HG03442 (cell line): ENCODE measurements at regions not wholly inside any gene's neighbourhood (a gene's known extent, or its start where the extent isn't known, plus 50 kb on each side); places are given as distances from the start of the nearest gene placed in this dataset.

Source experiments
- ATAC-seq: cut with Tn5 transposase; IDR thresholded peaks from one replicate; pipeline ENCODE4 v1.9.1; 2021; ENCODE audit warnings: mild to moderate bottlenecking, moderate library complexity; ENCODE audit not compliant: unreplicated experiment

DNA sequence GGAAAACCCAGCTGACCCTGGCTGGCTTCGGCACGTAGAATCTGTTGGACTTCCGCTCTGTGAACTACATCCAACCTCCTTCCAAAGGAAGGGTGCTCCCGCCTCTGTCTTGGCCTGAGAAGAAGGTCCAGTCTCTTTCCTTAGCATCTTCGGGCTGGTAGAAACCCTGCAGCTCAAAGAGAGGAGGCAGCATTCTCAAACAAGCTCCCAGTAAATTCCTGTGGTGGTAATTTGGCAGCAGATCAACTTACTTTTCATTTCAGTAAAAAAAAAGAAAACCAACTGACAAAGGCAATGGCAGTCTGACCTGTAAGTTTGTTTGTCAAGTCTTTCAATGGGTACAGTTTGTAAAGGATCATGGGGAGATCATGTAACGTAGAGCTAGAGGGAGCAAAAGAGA, 176.7 kb downstream of the MED10 start:
- no peak for ATAC-seq

DNA sequence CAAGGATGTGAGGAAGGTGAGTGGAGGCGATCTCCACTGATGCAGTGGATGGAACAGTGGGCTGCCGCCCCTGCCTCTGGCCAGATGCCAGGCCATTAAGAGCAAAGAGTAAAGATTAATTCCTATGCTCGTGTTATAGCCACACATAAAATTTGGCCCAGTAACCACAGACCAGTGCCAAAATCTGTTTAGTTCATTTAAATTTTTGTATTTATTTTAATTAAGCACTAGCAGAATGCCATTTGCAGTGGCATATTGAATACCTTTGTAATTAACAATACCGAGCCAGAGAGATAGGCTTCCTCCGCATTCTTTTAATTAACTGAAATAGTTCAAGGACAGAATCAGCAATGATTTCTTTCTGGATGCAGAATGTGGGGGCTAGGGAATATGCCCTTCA, 179.8 kb downstream of the MED10 start:
- ATAC-seq, result no peak

DNA sequence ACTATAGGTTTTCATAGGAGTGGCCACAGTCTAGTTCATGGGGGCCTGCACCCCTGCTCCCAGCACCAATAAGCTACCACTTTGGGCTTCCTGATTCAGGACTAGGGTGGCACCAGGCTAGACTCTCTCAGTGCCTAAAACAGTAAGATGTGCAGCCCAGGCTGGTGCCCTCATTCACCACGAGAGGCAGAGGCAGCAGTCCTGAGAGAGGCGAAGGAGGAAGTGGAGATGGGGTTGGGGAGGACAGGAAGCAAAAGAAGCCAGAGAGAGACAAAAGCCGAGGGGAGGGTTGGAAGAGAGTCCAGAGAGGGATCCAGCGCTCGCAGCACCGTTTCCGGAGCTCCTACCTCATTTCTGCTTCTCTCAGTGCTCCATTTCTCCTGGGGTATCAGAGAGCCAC, 180.9 kb downstream of the MED10 start:
- no peak for ATAC-seq

DNA sequence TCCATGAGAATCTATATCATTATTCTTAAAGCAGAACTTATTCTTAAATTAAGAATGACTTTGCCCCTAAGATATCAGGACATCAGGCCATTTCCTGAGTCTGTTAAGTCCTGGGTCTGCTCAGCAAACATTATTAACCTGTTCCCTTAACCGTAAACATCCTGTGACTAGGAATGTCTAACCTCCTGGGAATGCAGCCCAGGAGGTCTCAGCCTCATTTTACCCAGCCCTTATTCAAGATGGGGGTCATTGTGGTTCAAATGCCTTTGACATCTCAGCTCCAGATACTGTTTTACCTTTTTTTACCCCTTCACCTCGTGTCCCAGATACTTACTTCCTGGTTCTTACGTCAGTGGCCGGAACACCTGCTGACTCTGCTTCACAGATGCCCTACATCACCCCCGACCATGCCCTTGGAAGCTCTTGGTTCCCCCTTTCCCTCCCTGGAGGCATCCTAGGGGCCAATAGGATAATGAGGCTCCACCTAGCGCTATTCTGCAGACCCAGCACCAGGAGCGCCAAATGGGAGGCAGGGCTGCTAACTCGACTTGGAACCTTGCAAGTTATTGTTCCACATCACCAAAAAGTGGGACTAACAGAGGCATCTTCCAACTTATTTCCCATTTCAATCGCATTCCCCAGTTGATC, 182.5 kb downstream of the MED10 start:
- ATAC-seq, result no peak

DNA sequence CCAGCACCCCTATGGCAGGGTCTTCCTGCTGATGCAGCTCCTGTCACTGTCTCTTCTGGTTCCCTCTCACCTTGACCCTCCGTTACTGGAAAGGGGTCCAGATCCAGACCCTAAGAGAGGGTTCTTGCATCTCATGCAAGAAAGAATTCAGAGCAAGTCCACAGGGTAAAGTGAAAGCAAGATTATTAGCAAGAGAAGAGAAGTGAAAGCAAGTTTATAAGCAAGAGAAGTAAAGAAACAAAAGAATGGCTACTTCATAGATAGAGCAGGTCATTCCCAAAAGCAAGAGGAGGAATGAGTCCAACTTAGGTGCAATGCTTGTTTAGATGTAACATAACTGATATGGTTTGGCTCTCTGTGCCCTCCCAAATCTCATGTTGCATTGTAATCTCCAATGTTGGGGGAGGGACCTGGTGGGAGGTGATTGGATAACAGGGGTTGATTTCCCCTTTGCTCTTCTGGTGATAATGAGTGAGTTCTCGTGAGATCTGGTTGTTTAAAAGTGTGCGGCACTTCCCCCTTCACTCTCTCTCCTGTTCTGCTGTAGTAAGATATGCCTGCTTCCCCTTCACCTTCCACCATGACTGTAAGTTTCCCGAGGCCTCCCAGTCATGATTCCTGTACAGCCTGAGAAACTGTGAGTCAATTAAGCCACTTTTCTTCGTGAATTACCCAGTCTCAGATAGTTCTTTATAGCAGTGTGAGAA, 183.3 kb downstream of the MED10 start:
- ATAC-seq, result peak; percentile 53

DNA sequence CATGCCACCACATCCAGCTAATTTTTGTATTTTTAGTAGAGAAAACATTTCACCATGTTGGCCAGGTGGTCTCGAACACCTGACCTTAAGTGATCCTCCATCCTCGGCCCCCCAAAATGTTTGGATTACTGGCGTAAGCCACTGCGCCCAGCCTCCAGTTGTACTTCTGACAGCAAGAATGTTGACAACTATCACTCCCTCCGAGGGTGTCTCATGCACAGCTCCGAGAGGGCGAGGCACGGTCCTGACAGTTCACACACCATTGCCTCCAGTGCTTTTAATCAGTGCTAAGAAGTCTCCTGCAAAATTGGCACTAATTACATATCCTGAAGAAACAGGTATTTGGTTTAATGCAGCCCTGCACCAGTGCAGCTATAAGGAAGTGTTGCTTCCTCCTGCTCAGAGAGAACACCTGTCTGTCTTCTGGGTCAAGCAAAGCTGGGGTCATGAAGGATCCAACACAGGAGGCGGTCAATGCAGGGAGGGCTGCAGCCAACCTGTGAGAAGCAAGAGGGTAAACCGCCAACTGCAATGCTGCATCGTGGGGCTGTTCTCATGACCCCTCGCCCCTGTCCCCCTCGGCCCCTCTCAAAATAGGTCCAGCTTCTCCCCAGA, 184.0 kb downstream of the MED10 start:
- no peak for ATAC-seq

DNA sequence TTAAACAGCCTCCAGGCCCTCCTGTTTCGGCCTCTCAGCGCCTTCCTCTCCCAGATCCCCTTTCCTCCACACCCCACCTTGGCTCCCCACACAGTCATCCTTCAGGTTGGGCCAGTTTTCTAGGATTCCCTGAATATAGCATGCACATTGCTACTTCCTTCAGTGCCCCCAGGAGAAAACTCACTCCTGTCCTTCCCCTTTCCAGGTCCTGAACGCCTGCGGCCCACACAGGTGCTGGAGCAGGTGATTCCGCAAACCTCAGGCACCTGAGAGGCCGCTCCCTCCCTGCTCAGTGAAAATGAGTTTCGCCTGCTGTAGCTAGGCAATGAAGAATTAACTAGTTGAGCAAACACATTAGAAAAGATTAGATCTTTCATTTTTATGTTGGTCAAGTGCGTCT, 185.0 kb downstream of the MED10 start:
- ATAC-seq, result no peak

DNA sequence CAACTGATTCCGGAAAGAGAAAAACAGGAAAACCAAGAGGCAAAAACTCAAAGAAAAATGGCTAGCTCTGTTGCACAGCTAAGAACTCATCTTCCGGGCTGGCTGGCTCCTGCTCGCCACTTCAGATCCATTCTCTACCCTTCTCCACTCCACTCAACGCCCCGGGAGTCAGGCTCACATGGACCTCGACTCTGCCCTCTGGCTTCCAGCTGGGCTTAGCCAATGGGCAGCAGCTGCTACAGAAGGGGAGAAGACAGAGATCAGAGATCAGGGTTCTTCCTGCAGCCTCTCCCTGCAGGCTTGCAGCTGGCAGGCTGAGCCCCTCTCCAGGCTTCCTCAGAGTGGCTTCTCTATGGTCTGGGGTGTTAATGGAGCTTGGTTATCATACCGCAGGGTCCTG, 187.5 kb downstream of the MED10 start:
- ATAC-seq, result no peak

DNA sequence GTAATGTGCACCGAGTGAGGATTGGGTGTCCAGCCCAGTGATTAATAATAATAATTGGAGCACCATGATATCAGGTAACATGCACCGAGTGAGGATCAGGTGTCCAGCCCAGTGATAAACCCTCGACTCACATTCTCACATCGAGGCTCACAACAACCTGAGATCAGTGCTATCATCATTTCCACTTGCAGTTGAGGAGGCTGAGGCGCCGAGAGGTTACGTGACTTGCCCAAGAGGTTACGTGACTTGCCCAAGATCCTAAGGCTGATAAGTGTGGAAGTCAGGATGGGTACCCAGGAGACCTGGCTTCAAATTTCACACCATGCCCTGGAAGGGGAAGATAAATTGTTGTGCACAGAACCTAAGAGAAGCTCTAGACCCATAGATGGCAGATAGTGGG, 189.4 kb downstream of the MED10 start:
- ATAC-seq, result no peak

DNA sequence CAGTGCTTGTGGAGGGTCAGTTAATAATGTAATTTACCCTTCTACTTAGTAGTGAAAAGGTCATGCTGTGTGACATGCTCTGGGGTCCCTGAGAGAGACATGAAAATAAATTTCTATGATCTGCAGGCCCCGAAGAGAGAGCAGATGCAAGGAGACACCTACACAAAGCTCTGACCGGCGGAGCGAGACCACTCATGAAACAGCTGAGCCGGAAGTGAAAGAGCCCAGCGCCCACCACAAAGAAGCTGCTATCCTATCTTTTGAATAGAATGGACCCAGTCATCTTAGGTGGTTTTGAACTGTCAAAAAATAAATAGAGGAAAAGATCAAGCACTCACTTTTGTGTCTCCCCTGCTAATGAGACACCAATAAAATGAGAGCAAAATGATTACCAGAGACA, 190.0 kb downstream of the MED10 start:
- peak; percentile 98 for ATAC-seq

DNA sequence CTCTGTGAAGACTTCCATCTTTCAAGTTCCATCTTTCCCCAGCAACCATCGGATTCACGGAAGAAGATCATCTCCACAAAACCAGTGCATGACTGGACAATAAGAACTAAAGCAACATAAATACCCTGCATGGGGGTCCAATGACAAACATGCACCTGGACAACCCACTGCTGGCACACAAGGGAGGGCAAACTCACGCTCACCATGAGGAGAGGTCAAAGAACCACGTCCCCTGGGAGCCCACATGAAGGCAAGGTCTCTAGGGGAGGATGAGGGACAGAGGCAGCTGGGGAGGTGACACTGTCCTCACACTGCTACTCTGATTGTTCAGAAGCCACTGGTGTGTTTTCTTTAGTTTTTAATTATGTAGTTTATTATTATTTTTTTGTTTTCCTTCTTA, 190.8 kb downstream of the MED10 start:
- ATAC-seq, result no peak

DNA sequence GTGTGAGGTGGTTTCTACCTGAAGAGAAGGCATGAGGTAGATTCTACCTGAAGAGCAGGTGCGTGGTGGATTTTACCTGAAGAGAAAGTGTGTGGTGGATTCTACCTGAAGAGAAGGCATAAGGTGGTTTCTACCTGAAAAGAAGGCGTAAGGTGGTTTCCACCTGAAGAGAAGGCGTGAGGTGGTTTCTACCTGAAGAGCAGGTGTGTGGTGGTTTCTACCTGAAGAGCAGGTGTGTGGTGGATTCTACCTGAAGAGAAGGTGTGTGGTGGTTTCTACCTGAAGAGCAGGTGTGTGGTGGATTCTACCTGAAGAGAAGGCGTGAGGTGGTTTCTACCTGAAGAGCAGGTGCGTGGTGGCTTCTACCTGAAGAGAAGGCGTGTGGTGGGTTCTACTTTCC, 192.8 kb downstream of the MED10 start:
- ATAC-seq, result no peak

DNA sequence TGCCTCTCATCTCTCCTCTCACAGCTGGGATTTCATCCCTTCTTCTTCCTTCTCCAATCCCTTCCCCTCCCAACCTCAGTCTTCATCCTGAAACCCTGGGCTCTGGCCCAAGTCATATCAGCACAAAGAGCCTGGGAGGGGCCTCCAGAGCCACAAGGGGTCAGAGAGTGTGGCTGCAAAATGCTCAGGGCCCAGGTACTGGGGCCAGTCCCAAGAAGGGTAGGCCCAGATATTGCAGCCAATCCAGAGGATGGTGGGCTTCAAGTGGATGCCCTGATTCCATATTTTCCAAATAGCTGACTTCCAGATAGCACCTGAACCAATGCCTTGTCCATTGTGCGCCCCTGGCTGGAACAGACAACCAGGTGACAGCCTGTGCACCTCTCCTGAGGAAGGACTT, 193.9 kb downstream of the MED10 start:
- ATAC-seq, result no peak

DNA sequence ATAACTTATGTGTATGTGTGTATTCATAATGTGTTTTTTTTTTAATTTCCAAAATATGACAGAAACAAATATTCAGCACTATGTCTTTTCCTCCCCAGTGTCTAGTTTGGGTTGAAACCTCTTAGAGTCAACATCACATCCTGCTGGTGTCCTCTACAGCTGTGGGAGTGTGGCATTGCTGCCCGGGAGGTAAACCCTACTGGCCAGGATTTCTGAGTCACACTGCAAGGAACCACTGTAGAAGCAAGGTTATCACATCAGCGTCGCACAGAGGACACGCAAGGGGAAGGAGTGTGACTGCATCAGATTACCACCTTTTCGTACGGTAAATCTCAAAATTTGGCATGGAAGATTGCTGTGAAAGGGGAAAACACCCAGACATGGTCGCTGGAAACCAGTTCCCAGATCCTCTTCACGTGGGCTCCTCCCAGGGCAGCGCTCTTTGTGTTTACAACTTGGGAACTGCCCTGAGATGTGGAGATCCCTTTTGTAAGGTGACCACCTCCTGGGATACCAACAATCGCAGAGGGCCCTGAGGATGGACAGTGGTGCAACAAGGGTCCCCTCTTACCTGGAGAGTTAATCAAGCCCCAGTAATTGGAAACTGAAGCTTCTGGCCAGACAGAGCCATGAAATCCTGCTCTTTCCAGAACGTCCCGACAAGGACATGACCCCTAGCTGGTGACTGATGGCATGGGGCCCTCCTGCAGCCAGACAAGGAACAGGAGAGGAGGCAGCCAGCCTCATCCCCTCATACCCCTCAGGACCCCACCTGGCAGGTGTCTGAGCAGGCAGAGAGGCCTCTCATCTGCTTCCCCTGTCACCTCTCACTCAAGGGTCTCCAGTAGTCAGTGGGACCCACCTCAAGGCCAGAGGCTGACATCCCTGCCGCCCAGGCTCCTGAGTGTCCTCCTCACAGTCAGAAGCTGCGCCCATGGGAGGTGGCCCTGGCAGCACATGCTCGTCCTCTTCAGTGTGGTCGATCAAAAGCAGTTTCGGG, 194.7 kb downstream of the MED10 start:
- ATAC-seq, result no peak

DNA sequence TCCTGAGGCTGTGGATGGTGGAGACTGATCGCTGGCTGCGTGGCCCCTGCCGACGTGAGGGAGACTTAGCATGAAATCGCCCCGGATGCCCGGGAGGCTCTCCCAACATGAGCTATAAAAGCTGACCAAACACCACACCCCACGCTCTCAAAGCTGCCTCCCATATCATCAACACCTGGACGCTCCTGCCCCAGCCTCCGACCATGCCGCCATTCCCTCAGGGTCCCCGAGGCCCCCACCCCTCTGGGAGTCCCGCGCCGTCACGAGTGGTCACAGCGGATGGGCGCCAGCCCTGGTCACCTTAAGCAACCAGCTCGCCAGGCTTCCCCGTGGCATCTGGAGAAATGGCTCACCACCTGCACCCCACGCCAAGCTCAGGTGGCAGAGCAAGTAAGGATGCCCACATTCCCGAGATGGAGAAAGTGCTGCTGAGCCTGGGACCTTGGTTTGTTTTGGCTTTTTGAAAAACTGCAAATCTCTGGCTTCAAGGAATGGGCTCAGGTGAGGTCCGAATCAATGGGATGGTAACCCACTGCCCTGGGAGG, 196.0 kb downstream of the MED10 start:
- no peak for ATAC-seq

DNA sequence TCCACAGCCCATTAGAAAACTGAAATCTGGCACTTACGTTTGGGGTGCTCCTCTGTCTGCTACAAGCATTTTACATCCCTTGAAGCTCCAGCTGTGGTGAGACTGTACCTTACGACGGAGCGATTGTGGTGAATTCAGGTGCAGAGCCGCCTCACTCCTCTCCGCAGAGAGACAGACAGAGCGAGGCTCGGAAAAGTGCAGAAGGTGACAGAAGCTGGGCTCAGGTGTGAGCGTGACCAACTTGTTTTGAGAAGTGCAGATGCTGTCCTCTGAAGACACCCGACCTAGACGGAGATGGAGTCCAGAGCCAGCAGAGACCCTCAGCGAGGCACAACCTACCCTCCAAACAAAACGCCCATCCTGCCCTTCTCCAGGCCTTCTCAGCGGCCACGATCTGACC, 196.5 kb downstream of the MED10 start:
- no peak for ATAC-seq

DNA sequence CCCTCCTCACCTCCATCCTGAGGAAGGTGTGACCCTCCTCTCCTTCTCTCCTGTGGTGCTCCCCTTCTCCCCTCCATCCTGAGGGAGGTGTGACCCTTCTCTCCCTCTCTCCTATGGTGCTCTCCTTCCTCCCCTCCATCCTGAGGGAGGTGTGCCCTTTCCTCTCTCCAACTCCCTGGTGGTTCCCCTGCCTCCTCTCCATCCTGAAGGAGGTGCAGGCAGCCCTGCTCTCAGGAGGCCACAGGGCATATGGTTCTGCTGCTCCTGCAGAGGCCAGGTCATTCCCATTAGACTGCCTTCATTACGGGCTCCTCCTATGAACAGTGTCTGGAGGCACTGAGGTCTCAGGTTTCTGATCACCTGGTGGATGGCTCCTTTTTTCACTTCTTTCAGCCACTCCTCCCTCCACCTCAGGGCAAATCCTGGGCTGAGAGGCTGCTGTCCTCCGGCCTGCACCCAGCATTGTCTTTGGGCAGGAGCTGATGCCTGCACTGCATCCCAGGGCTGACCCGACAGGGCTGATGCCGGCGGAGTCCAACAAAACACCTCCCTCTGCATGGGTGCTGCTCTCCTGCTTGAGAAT, 197.1 kb downstream of the MED10 start:
- ATAC-seq, result no peak

DNA sequence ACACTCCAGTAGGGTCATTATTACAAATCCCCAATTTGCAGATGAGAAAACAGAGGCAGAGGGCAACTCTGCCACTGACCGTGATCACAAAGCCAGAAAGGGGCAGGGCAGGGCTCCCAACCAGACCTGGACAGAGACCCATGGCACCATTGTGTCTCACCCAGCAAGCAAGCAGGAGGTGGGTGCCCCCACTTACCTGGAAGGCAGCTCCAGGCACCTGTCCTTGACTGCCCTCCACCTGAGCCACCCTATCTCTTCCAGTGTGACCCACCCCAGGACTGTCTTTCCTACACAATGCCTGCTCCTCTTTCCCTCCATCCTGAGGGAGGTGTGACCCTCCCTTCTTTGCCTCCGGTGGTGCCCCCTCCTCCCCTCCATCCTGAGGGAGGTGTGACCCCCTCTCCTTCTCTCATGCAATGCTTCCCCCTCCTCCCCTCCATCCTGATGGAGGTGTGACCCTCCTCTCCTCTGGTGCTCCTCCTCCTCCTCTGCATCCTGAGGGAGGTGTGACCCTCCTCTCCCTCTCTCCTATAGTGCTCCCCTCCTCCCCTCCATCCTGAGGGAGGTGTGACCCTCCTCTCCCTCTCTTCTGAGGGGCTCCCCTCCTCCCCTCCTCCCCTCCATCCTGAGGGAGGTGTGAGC, 198.0 kb downstream of the MED10 start:
- no peak for ATAC-seq

DNA sequence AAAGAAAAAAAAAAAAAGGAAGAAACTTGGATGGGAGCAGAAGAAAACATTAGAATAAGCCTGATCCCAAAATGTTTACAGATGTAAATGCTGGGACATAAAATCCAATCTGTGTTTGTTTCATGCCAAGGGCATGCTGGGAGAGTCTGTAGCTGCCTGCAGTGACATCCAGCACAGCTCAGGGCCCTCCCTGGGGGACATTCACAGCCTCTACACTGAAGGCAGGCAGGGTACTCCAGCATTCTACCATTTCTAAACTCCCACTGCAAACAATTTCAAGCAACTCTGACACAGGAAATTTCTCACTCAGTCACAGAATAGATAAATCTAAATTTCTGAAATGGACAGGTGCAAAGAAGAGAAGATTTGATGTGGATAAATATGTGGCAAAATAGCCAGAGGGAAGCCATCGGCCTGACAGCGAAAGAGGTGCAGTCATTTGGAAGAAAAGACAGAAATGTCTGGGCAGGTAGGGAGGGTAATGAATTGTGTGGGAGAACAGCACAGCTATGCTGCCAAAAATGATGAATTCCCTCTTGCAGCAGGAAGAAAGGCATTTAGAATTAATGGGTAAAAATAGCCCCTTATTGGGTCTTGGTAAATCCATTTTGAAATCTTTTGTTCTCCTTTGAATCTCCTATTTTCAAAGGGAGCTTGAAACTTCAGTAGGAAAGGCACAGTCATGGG, 199.4 kb downstream of the MED10 start:
- no peak for ATAC-seq

DNA sequence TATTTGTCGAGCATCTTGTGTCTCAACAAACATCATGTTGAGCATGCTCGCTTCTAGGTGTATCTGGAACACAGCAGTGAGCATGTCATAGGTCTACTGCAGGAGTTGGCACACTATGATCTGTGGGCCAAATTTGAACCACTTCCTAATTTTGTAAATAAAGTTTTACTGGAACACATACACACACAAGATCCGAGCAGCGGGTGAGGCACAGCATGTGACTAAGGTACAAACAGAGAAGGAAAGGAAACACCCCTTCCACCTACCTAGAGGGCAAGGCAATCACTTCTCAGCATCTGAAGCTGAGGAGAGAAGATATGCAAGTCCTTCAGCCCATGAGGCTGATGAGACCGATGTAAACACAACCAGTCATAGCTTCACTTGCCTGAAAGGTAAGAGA, 200.4 kb downstream of the MED10 start:
- no peak for ATAC-seq
